ENCODE measurements at regions not wholly inside any gene's neighbourhood (a gene's known extent, or its start where the extent isn't known, plus 50 kb on each side); places are given as distances from the start of the nearest gene placed in this dataset.

DNA sequence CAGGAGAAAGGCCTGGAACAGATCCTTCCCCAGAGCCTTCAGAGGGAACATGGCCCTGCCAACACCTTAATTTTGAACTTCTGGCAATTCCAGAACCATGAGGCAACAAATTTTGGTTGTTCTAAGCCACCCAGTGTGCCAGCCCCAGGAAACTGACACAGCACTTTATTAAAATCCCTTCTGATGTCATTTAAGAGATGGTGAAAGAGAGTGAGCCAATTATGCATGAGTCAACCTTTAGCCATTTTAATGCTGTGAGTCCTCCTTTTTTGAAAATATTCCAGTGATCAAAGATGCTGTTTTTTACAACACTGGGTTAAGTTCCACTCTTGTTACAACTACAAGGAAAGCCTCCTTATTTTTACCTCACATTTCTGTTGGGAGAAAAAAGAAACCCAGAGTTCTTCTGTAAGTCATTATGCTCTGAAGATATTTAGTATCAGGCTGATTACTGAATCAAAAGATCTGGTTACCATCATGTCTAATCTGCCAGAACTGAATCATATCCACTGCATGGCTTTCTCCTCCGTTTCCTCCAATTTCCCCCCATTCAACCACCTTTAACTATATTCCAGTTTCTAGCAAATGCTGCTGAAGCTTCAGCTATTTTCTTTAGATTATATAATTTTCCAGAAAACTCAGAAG is 235.4 kb downstream of the TXNL1 start:
- H3K27me3 ChIP-seq = no peaks in the 10 kb centered on the region
- no peaks in the 10 kb centered on the region for H3K36me3 ChIP-seq (ENCODE audit: low read depth, missing control alignments)
- no peak overlapping the region for H3K4me3 ChIP-seq
- no peak for DNase-seq
- WGBS, 2 donors = 78 to 79% methylated on average over 1 of the region's 1 CpG
- no peaks in the 10 kb centered on the region for H3K4me1 ChIP-seq
- no peaks in the 10 kb centered on the region for H3K9me3 ChIP-seq
- intact Hi-C loops (cut with DNase I; ENCODE audit: low total_unique reads) = no loop called here
- H3K27ac ChIP-seq = no peak overlapping the region
- TF ChIP-seq POLR2A (IDR thresholded peaks at IDR 0.05) (no peak), CTCF (IDR thresholded peaks at IDR 0.05) (no peak)

DNA sequence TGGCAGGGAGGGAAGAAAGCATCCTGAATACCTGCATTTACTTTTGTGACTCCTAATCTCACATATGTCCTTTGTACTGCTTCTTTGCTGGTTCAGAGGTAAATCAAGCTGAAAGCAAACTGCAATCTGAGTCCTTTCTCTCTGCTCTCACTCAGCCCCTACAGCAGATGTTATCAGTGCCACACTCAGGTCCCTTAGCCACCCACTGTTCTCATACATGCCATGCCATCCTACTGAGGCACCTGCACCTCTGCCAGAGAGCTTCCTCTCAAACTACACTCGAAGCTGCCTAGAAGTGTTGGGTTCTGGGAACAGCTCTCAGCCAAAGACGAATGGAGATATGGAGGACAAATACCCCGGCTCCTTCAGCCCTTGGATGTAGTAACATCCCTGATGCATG is 244.5 kb downstream of the TXNL1 start:
- TF ChIP-seq CTCF (IDR thresholded peaks at IDR 0.05) = no peak
- TF ChIP-seq POLR2A (IDR thresholded peaks at IDR 0.05) = no peak
- no peak overlapping the region for H3K27ac ChIP-seq
- 95 to 96% methylated on average over 3 of the region's 3 CpGs for WGBS, 2 donors
- DNase-seq = no peak
- H3K27me3 ChIP-seq = no peaks in the 10 kb centered on the region
- no peak overlapping the region for H3K4me3 ChIP-seq
- intact Hi-C loops (cut with DNase I; ENCODE audit: low total_unique reads) = no loop called here
- no peaks in the 10 kb centered on the region for H3K36me3 ChIP-seq (ENCODE audit: low read depth, missing control alignments)
- H3K9me3 ChIP-seq = no peaks in the 10 kb centered on the region
- H3K4me1 ChIP-seq = no peaks in the 10 kb centered on the region

GRCh38 chr18:56391931-56392590 is 246.3 kb downstream of the TXNL1 start:
- intact Hi-C loops (cut with DNase I; ENCODE audit: low total_unique reads) = no loop called here
- H3K27ac ChIP-seq = no peak overlapping the region
- no peaks in the 10 kb centered on the region for H3K27me3 ChIP-seq
- no peaks in the 10 kb centered on the region for H3K9me3 ChIP-seq
- no peak for TF ChIP-seq POLR2A (IDR thresholded peaks at IDR 0.05)
- TF ChIP-seq CTCF (IDR thresholded peaks at IDR 0.05) = no peak
- DNase-seq = no peak
- WGBS, 2 donors = 80 to 83% methylated on average over 3 of the region's 3 CpGs
- no peak overlapping the region for H3K4me3 ChIP-seq
- no peaks in the 10 kb centered on the region for H3K36me3 ChIP-seq (ENCODE audit: low read depth, missing control alignments)
- H3K4me1 ChIP-seq = no peaks in the 10 kb centered on the region

- 74 to 76% methylated on average over 3 of the region's 3 CpGs for WGBS, 2 donors
- Histone ChIP-seq H3K27ac (no peak overlapping the region), H3K36me3 (ENCODE audit: low read depth, missing control alignments) (no peaks in the 10 kb centered on the region), H3K4me1 (no peaks in the 10 kb centered on the region), H3K27me3 (no peaks in the 10 kb centered on the region), H3K4me3 (no peak overlapping the region), H3K9me3 (no peaks in the 10 kb centered on the region)
- no peak for DNase-seq
- TF ChIP-seq POLR2A (IDR thresholded peaks at IDR 0.05) = no peak
- no peak for TF ChIP-seq CTCF (IDR thresholded peaks at IDR 0.05)
- intact Hi-C loops (cut with DNase I; ENCODE audit: low total_unique reads) = no loop called here
Measured at GRCh38 chr18:56390626-56391025, 247.8 kb downstream of the TXNL1 start.

GRCh38 chr18:56389190-56389589 is 249.2 kb downstream of the TXNL1 start:
- no peak for DNase-seq
- no peaks in the 10 kb centered on the region for H3K27me3 ChIP-seq
- H3K9me3 ChIP-seq = no peaks in the 10 kb centered on the region
- WGBS, 2 donors = 85 to 86% methylated on average over 8 of the region's 8 CpGs
- TF ChIP-seq POLR2A (IDR thresholded peaks at IDR 0.05) (no peak), CTCF (IDR thresholded peaks at IDR 0.05) (no peak)
- intact Hi-C loops (cut with DNase I; ENCODE audit: low total_unique reads) = no loop called here
- H3K36me3 ChIP-seq (ENCODE audit: low read depth, missing control alignments) = no peaks in the 10 kb centered on the region
- no peaks in the 10 kb centered on the region for H3K4me1 ChIP-seq
- H3K27ac ChIP-seq = no peak overlapping the region
- H3K4me3 ChIP-seq = no peak overlapping the region
